Peyer's patch (tissue), 4 donors: ENCODE measurements at regions not wholly inside any gene's neighbourhood (a gene's known extent, or its start where the extent isn't known, plus 50 kb on each side); places are given as distances from the start of the nearest gene placed in this dataset.

Experiments used
- DNase-seq, 3 donors: peaks; one replicate each; pipeline ENCODE4 v3.0.0-alpha.2; 2017 to 2019
- H3K27ac ChIP-seq, 4 donors: fragments of 200-600 bp; sonication (generic); one replicate each; pipeline ENCODE4 v1.5.1; 2016 to 2019
- H3K27me3 ChIP-seq, 2 donors: fragments of 200-600 bp; sonication (generic); one replicate each; pipeline ENCODE4 v1.5.1; 2019
- H3K36me3 ChIP-seq, 3 donors: fragments of 200-600 bp; sonication (generic); one replicate each; pipeline ENCODE4 v1.5.1; 2016 to 2019
- H3K4me1 ChIP-seq, 4 donors: fragments of 200-600 bp; sonication (generic); one replicate each; pipeline ENCODE4 v1.5.1; 2016 to 2019
- H3K4me3 ChIP-seq, 4 donors: fragments of 200-600 bp; sonication (generic); 1 replicate in 3 of 4; 2 replicates in 1 of 4; pipeline ENCODE4 v1.5.1; 2016 to 2019; ENCODE audit warnings: mild to moderate bottlenecking in 1 of 4
- H3K9me3 ChIP-seq, 4 donors: fragments of 200-600 bp; sonication (generic); one replicate each; pipeline ENCODE4 v1.5.1; 2016 to 2019; ENCODE audit warnings: mild to moderate bottlenecking in 1 of 4
- POLR2A ChIP-seq, 2 donors: fragments of 450-650 bp; IDR thresholded peaks; one replicate each; pipeline ENCODE4 v1.5.1; 2017; ENCODE audit warnings: antibody characterized with exemption in 2 of 2, mild to moderate bottlenecking in 2 of 2, moderate library complexity in 2 of 2
- TF ChIP-seq, protein P1 (sequence below), 6 experiments: fragments of 450-650 bp in 4 of 6; fragments of 200-600 bp in 2 of 6; sonication (generic) in 1 of 6; IDR thresholded peaks; one replicate each; pipeline ENCODE4 v1.5.1; 2017 to 2019; ENCODE audit warnings: antibody characterized with exemption in 6 of 6, mild to moderate bottlenecking in 3 of 6, moderate library complexity in 1 of 6

DNA sequence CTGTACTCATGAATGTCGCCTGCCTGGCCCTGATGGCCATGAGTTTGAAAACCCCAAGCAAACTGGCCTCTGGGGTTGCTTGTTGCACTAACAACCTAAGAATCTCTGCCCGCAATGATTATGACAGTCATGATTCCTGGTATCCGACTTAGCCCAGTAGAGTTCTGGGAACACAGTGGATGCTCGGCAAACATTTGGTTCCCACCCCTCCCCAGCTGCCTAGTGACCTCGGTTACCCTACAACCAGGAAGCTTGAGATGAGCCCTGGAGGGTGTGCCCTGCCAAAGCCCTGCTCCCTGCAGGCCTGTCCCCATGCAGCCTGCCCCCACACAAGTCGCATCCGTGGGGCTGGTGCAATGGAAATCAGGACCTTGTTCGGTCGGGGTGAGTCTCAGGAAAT lies 76.0 kb upstream of the ZBTB40 start:
- Histone ChIP-seq H3K4me1 (no peaks in the 10 kb centered on the region), H3K9me3 (no peaks in the 10 kb centered on the region), H3K36me3 (no peaks in the 10 kb centered on the region), H3K27ac (peak overlapping the region in 1 of 4 donors; percentile 38), H3K27me3 (no peaks in the 10 kb centered on the region), H3K4me3 (no peak overlapping the region)
- no peak for DNase-seq
- no peak for TF ChIP-seq POLR2A (IDR thresholded peaks at IDR 0.05)
- TF ChIP-seq, protein P1, sequence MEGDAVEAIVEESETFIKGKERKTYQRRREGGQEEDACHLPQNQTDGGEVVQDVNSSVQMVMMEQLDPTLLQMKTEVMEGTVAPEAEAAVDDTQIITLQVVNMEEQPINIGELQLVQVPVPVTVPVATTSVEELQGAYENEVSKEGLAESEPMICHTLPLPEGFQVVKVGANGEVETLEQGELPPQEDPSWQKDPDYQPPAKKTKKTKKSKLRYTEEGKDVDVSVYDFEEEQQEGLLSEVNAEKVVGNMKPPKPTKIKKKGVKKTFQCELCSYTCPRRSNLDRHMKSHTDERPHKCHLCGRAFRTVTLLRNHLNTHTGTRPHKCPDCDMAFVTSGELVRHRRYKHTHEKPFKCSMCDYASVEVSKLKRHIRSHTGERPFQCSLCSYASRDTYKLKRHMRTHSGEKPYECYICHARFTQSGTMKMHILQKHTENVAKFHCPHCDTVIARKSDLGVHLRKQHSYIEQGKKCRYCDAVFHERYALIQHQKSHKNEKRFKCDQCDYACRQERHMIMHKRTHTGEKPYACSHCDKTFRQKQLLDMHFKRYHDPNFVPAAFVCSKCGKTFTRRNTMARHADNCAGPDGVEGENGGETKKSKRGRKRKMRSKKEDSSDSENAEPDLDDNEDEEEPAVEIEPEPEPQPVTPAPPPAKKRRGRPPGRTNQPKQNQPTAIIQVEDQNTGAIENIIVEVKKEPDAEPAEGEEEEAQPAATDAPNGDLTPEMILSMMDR (IDR thresholded peaks at IDR 0.05): no peak

DNA sequence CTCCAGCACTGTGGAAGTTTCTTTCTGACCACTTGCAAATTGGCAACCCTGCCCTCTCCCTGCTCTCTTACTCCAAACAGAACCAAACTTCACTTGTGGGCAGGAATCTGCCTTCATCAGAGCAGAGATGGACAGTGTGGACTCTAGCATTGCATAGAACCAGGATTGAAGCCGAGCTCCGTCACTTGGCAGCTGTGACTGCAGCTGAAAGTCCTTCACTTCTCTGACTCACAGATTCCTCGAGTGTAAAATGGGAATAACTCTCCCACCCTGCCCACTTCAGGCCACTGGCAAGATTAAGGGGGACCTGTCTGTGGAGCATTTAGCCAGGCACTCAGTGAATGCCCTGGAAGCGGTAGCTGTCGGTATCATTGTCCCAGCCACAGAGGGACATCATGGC lies 75.7 kb upstream of the ZBTB40 start:
- TF ChIP-seq POLR2A (IDR thresholded peaks at IDR 0.05): no peak
- TF ChIP-seq, protein P1 (IDR thresholded peaks at IDR 0.05): no peak
- no peaks in the 10 kb centered on the region for H3K36me3 ChIP-seq
- no peak for DNase-seq
- no peaks in the 10 kb centered on the region for H3K27me3 ChIP-seq
- no peak overlapping the region for H3K4me3 ChIP-seq
- H3K4me1 ChIP-seq: no peaks in the 10 kb centered on the region
- H3K9me3 ChIP-seq: no peaks in the 10 kb centered on the region
- H3K27ac ChIP-seq: peak overlapping the region in 1 of 4 donors; percentile 38

DNA sequence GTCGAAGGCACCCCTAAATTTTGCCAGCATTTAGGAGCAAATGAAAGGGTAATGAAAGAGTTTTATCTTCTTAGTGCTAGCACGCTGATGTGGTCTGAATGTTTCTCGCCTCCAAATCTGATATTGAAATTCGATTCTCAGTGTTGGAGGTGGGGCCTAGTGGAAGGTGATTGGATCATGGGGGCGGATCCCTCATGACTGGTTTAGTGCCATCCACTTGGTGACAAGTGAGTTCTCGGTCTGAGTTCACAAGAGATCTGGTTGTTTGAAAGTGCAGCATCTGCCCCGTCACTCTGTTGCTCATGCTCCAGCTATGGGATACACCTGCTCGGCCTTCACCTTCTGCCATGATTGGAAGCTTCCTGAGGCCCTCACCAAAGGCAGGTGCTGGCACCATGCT lies 75.1 kb upstream of the ZBTB40 start:
- Histone ChIP-seq H3K4me1 (no peaks in the 10 kb centered on the region), H3K4me3 (no peak overlapping the region), H3K27ac (peak overlapping the region in 1 of 4 donors; percentile 38), H3K27me3 (no peaks in the 10 kb centered on the region), H3K36me3 (no peaks in the 10 kb centered on the region), H3K9me3 (no peaks in the 10 kb centered on the region)
- DNase-seq: no peak
- TF ChIP-seq POLR2A (IDR thresholded peaks at IDR 0.05): no peak
- TF ChIP-seq, protein P1 (IDR thresholded peaks at IDR 0.05): no peak

DNA sequence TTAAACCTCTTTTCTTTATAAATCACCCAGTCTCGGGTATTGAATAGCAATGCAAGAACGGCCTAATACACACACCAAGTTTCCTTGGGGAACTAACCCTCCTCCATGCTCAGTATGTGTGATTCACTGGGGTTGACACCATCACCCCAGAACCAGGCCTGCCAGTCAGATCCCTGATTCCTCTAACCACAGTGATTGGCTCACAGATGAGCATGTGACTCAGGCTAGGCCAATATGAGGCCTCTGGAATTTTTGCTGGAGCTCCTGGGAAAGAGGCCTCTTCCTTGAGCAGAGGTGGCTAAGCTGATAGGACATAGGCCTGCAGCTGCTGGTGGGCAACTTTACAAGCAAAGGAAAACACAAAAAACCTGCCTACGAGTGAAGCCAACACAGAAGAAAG lies 74.7 kb upstream of the ZBTB40 start:
- H3K4me3 ChIP-seq: no peak overlapping the region
- no peaks in the 10 kb centered on the region for H3K36me3 ChIP-seq
- H3K27ac ChIP-seq: no peak overlapping the region
- TF ChIP-seq POLR2A (IDR thresholded peaks at IDR 0.05): no peak
- TF ChIP-seq, protein P1 (IDR thresholded peaks at IDR 0.05): no peak
- H3K4me1 ChIP-seq: no peaks in the 10 kb centered on the region
- no peaks in the 10 kb centered on the region for H3K9me3 ChIP-seq
- no peaks in the 10 kb centered on the region for H3K27me3 ChIP-seq
- no peak for DNase-seq

DNA sequence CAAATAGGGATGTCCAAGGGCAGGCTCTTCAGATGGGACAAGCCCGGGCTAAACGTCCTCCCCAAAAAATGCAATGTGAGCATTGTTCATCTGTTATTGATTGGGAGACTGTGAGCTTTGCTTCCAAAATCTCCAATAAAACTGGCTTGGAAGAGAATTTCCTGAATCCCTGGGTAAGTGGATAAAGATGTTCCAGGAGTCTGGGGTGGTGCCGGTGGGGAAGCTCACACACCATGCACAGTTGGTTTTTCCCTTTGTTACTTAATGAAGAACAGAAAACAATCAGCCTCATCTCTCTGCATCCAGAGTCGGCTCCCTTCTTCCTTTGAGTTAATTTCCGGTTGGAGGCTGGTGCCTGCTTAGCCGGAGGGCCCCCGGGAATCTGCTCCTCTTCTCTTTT lies 72.1 kb upstream of the ZBTB40 start:
- no peak for TF ChIP-seq POLR2A (IDR thresholded peaks at IDR 0.05)
- H3K4me1 ChIP-seq: no peaks in the 10 kb centered on the region

DNA sequence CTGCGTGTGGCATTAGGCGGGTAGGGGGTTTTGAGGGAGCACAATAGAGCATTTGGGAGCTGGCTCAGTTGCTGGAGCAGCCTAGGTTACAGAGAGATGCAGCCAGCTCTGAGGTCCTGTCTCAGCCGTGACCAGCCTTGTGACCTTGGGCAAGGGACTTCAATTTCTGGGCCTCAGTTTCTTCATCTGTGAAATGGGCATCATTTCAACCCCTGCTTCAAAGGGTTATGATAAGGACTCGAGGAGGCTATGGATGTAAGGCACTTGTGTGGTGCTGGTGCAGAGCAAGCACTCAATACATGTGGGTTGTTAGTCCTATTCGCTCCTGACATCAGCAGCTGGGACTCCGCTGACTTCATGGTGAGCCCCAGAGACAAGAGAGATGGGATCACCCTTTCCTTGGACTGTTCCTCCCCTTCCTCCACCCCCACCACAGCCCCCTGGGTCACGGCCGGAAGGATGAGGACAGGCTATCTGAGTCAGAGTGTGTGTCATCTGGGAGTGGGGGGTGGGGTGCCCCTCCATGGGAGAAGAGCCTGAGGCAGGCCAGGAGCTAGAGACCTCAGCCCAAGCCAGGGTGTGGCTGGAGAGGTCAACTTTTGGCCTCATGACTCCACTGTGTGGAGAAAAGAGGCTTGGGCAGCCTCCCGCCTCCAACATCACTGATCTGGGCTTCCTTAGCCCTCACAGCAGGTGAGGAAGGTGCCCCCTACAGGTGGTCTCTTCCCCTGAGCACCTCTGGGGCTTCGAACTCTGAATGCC lies 71.4 kb upstream of the ZBTB40 start:
- TF ChIP-seq POLR2A (IDR thresholded peaks at IDR 0.05): no peak
- no peaks in the 10 kb centered on the region for H3K27me3 ChIP-seq
- H3K9me3 ChIP-seq: no peaks in the 10 kb centered on the region
- H3K4me1 ChIP-seq: no peaks in the 10 kb centered on the region
- no peak overlapping the region for H3K27ac ChIP-seq
- no peaks in the 10 kb centered on the region for H3K36me3 ChIP-seq
- H3K4me3 ChIP-seq: no peak overlapping the region
- no peak for DNase-seq

More for the DNA sequence above, 72.1 kb upstream of the ZBTB40 start:
- H3K4me3 ChIP-seq: no peak overlapping the region
- no peak for DNase-seq
- H3K36me3 ChIP-seq: no peaks in the 10 kb centered on the region
- no peak overlapping the region for H3K27ac ChIP-seq
- no peaks in the 10 kb centered on the region for H3K27me3 ChIP-seq
- H3K9me3 ChIP-seq: no peaks in the 10 kb centered on the region
